ENCODE measurements at regions not wholly inside any gene's neighbourhood (a gene's known extent, or its start where the extent isn't known, plus 50 kb on each side); places are given as distances from the start of the nearest gene placed in this dataset.
A peak's percentile ranks its signal among the peaks of the same experiment; 100 is the strongest.

DNA sequence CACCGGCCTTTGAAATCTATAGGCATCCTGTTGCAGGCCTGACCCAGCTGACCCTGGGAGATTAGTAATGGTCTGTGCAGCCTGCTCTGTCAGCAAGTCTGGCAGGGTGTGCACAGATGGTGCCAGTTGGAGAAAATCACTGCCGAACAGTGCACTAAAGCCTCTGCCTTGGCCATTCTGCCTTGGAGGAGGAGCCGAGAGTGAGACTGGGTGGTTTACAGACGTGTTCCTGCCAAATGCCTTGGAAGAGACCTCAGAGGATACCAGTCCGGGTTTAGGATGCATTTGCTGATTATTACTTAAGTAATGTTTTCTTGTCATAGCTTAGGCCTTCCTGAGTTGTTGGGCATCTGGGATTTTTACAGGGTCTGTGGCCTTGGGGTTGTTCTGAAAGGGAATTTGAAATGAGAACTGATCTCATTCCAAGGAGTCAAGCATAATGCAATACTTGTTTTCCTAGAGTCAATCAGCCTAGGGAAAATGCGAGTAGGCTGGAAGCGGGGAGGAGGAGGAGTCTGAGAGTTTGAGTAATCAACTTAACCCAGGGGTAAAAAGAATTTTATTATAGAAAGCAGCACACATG is 292.1 kb downstream of the SOX4 start:
- DNase-seq (ENCODE audit: low read depth): peak; percentile 80

- DNase-seq (ENCODE audit: low read depth): no peak
Measured at GRCh38 chr6:21886542-21887151, 293.1 kb downstream of the SOX4 start.

GRCh38 chr6:21887231-21888185 is 294.0 kb downstream of the SOX4 start:
- no peak for DNase-seq (ENCODE audit: low read depth)

DNA sequence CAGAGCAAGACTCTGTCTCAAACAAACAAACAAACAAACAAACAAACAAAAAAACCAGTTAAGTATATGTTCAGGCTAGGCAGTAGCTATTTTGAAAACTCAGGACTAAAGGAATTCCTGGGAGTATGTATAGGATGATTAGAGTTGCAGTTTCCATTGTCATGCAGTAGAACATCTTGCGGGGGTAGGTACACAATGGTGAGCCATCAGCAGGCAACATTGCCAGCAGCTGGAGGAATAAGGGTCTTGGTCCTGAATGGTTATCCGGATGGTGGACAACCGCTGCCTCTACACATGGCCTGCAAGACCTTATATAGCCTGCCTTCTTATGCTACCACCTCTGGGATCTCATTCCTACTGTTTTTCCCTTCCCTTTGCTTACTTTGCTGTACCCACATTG is 297.5 kb downstream of the SOX4 start:
- DNase-seq (ENCODE audit: low read depth): no peak

DNA sequence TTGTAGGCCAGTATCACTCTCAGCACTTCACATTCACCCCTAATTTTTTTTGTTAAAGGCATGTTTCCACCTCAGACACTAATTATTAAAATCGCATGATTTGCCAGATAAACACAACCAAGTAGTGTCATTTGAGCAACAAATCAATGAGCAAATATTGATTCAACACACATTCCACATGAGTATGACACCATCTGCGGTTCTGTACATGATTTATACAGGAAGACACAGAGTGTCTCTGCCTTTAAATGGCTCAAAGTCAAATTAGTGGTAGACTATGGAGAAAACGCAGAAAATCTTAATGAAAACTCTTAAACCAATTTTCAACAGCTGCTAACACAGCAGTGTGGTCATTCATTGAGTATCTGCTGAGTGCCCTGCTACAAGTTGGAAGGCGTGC is 300.2 kb downstream of the SOX4 start:
- no peak for DNase-seq (ENCODE audit: low read depth)

GRCh38 chr6:21895555-21895954 is 302.0 kb downstream of the SOX4 start:
- no peak for DNase-seq (ENCODE audit: low read depth)

DNA sequence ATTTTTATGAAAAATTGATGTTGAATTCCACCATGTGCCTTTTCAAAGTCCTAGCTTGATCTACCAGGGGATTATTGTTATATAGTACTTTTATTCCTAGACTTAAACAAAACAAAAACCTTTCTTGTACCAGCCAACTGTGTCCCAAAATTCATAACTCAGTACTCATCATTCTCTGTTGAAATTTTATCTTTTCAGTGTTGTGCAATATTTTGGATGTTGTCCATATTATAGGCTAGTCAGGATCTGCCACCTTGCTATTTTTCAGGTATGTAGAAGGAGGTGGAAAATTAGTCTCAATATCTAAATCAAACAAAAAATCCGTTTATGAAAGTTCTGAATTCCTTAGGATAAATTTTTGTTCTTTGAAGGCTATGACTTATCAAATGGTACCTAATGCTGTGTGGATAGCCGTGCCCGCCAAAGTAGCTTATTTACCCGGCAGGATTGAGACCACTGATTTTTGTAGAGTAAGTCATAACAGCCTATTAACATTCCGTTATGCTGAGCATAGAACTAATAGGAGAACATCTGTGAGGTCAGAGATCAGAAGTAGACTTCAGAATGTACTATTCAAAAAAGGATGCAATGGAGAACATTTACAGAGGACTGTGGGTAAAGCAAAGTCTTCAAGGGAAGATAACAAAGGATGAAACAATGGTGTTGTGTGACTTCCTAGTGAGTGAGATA is 304.7 kb downstream of the SOX4 start:
- DNase-seq (ENCODE audit: low read depth): no peak

DNA sequence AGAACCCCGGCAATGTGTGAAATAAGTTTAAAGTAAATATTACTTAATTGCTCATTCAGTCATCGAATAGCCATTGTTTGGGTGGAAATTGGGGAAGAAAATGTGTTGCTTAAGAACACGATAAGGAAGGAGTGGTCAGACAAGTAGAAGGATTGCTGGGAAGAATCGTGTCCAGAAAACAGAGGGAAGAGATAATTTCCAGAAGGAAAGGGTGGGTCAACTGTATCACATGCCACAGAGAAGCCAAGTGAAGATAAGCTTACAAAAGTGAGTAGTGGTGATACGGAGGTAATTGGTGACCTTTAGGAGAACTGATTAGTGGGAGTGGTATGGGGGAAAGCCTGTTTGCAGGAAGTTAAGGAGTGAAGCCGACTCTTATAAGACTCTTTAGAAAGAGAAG is 306.2 kb downstream of the SOX4 start:
- DNase-seq (ENCODE audit: low read depth): no peak

DNA sequence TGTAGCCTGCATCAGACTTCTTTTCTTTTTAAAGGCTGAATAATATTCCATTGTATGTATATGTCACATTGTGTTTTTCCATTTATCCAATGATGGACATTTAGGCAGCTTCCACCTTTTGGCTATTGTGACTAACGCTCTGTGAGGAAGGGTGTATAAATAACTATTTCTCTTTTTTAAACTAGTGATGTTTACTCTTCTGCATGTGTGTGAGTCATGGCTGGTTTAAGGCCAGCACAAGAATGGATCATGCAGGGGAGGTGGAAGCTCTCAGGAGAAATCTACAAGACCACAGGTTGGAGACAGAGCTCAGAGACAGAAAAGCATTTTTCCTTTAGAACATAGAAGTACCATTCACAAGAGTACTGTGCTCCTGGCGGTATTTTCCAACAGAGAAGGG is 307.2 kb downstream of the SOX4 start:
- no peak for DNase-seq (ENCODE audit: low read depth)

- DNase-seq (ENCODE audit: low read depth): no peak
Measured at GRCh38 chr6:21902628-21903169, 309.1 kb downstream of the SOX4 start.

- DNase-seq (ENCODE audit: low read depth): no peak
Measured at GRCh38 chr6:21905531-21905930, 312.0 kb downstream of the SOX4 start.

DNA sequence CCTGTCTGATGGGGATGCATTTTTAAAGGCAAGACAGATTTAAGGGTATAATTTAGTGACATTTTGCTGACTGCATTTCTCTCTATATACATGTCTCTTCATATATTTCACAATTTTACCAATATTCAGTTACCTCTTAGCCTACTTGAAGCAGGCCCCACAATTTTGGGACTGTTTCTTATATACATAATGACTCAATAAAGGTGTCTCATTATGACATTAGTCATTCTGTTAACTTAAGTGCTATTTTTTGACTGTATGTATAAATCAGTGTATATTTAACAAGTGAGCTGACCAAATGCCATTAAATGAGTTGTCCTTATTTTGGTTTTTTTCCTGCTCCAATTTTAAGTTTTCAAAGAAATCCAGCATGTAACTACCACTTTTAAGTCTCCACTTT is 313.3 kb downstream of the SOX4 start:
- DNase-seq (ENCODE audit: low read depth): no peak

DNA sequence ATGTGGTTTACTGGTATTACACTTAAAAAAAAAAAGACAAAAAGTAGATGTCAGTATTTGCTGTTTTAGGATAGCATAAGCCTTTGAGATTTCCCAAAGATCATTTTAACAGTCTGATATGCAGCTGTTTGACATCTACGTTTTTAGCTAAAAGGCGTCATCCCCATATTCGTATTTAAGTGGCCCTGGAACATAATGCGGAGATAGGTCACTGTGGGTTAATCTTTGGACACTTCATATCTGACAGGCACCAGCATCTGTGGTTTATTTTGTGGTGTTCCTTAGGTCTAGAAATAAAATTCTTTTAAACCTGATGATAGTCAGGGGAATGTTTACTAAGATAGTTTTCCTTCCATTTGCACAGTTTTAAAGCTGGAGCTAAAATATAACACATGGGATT is 313.7 kb downstream of the SOX4 start:
- DNase-seq (ENCODE audit: low read depth): no peak

GRCh38 chr6:21908161-21908848 is 314.8 kb downstream of the SOX4 start:
- no peak for DNase-seq (ENCODE audit: low read depth)

GRCh38 chr6:21909321-21909720 is 315.8 kb downstream of the SOX4 start:
- no peak for DNase-seq (ENCODE audit: low read depth)

DNA sequence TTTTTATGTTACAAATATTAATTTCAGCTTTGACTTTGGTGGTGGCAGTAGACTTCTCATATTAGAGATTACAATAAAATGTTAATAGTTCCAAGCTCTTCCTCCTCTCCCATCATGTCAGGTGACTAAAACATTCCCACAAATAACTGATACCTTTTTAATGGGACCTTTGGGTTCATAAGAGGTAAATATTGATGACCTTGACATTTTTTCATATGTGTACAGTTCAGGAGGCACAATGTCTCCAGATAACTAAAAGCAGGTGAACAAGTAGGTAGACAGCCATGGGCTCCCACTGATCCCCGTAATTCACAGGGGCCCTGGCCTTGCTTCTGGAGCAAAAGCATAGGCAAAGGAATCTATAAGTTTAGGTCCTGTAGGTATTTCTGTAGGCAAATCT is 317.7 kb downstream of the SOX4 start:
- no peak for DNase-seq (ENCODE audit: low read depth)

DNA sequence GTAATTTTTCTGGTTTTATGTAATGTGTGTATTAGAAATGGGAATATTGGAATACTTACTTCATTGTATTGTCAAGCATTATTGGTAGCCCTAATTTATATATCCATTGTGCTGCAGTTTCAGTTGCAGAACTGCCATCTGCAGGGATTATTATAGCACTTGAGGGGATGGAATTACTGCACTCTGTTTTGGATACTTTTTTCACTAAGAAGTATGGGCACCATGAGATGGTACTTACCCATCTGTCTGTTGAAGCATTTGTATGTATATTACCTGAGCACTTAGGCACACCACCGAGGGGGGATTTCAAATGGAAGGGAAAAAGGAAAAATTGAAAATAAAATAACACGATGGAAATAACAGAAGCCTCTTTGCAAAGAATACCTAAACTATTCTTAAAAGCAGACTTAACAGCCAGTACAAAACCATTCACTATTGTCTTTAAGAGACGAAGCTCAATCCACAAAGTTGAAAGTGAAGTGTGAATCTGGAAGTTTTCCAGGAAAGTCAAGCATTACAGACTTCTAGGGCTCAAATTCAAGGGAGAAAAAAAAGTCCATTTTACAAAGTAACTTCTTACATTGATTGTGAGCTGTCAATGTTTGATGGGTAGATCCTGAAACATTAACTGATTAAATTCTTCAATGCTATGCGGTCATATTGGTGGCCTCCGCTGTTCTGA is 318.7 kb downstream of the SOX4 start:
- no peak for DNase-seq (ENCODE audit: low read depth)

DNA sequence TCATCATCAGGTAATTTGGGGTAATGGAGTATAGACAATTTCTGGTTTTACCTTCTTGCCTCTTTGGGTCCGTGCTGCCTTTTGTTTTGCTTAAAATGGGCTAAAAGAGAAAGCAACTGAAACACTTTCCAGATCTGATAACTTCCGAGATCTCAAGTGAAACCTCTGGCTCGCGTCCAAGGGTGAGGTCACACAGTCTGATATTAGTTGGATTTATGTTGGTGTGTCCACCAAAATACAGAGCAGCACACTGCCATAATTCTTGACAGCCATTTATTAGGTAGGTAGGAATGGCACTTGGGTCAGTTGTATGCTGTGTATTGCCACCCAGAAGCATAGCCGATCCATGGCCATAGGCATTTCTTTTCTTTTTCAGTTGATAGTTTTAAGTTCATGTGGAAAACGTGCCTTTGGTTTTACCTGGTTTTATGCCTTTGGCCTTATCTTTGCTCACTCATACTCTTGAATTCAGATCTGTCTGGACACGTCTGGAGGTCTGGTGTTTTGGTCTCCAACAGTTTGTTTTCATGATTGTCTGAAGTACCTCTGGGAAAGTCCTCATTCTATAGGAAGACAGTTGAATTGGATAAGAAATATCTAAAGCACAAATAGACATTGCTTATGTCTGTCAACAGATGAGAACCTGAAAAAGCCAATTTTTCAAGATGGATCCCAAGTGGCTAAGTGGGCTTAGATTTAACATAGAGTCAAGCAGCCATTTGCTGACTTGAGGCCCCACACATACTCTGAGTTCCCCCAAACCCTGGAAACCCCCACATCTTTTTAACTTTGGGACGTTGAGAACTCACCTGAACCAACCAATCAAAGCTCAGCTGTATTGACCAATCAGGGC is 320.8 kb downstream of the SOX4 start:
- no peak for DNase-seq (ENCODE audit: low read depth)

DNA sequence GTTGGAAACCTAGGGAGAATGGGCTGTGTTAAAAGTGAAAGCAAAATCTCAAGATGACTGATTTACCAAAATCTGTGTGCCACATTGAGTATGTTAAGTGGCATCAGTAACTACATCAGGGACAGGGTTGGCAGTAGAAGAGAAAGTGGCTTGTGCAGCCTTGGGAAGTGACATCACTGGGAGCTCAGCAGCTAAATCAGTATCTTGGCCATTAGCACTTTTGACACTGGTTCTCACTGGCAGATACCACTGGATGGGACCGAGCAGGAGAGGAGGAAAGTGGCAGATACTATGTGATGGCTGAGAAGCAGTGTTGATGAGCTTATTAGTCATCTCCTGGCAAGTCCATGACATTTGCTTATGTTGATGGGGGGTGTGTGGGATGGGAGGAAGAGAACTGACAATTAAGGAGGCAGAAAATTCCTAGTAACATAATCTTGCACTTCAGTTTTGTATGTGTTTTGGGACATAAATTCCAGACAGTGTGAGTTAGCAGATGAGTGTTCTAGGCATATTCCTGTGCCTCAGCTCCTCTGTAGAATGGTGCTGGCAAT is 322.2 kb downstream of the SOX4 start:
- peak; percentile 21 for DNase-seq (ENCODE audit: low read depth)

GRCh38 chr6:21918041-21918440 is 324.5 kb downstream of the SOX4 start:
- DNase-seq (ENCODE audit: low read depth): no peak

Data from GM04503 (cell line).